ENCODE measurements at regions not wholly inside any gene's neighbourhood (a gene's known extent, or its start where the extent isn't known, plus 50 kb on each side); places are given as distances from the start of the nearest gene placed in this dataset.
"Not testable (repeated sequence)": the region's sequence is repeated elsewhere in the genome, so short reads cannot be mapped to it uniquely, and the experiment has no call there.

DNA sequence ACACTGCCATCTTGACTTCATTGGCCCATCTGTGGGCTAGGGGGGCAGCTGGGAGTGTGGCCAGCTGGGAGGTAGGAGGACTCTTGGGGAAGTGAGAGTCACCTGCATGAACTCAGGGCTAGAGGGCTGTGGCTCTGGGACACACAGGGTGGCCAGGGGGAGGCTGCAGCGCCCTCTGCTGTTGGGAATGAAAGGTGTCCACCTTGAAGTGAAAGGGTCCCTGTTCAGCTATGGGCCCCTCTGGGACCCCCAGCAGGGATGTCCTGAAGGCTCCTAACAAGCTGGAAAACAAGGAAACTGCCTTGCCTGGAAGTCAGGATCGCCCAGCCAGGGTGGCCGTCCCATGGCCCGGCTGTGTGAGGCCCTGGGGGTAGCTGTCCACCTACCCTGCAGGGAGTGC, 507.8 kb downstream of the FOXD4L4 start:
- TF ChIP-seq, protein P1, sequence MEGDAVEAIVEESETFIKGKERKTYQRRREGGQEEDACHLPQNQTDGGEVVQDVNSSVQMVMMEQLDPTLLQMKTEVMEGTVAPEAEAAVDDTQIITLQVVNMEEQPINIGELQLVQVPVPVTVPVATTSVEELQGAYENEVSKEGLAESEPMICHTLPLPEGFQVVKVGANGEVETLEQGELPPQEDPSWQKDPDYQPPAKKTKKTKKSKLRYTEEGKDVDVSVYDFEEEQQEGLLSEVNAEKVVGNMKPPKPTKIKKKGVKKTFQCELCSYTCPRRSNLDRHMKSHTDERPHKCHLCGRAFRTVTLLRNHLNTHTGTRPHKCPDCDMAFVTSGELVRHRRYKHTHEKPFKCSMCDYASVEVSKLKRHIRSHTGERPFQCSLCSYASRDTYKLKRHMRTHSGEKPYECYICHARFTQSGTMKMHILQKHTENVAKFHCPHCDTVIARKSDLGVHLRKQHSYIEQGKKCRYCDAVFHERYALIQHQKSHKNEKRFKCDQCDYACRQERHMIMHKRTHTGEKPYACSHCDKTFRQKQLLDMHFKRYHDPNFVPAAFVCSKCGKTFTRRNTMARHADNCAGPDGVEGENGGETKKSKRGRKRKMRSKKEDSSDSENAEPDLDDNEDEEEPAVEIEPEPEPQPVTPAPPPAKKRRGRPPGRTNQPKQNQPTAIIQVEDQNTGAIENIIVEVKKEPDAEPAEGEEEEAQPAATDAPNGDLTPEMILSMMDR (IDR thresholded peaks at IDR 0.05; ENCODE audit: low read length): not testable (repeated sequence)
- TF ChIP-seq EZH2 (IDR thresholded peaks at IDR 0.05; ENCODE audit: borderline replicate concordance, low read length): not testable (repeated sequence)
